HFFc6 (cell line): ENCODE measurements at regions not wholly inside any gene's neighbourhood (a gene's known extent, or its start where the extent isn't known, plus 50 kb on each side); places are given as distances from the start of the nearest gene placed in this dataset.

ENCODE experiments used
- DNase-seq: peaks from one replicate; pipeline ENCODE4 v3.0.0-alpha.2; 2018
- H3K27ac Mint-ChIP-seq: 2 replicates; pipeline ENCODE4 v1.8.0; 2020; ENCODE audit warnings: mild to moderate bottlenecking, mixed read lengths
- H3K27me3 Mint-ChIP-seq: 2 replicates; pipeline ENCODE4 v1.8.0; 2021; ENCODE audit warnings: mild to moderate bottlenecking, moderate library complexity, mixed read lengths; ENCODE audit not compliant: insufficient read depth
- H3K36me3 Mint-ChIP-seq: 2 replicates; pipeline ENCODE4 v1.8.0; 2021; ENCODE audit warnings: low read depth, mixed read lengths
- H3K4me1 Mint-ChIP-seq: 2 replicates; pipeline ENCODE4 v1.8.0; 2020; ENCODE audit warnings: low read depth, mixed read lengths
- H3K4me3 Mint-ChIP-seq: 2 replicates; pipeline ENCODE4 v1.8.0; 2020; ENCODE audit warnings: mild to moderate bottlenecking, moderate library complexity, mixed read lengths
- H3K9me3 Mint-ChIP-seq: 2 replicates; pipeline ENCODE4 v1.8.0; 2020; ENCODE audit warnings: mild to moderate bottlenecking, mixed read lengths
- CTCF ChIP-seq: fragments of 200-600 bp; sonication (generic); IDR thresholded peaks from 2 replicates; pipeline ENCODE4 v1.5.0; 2021; ENCODE audit warnings: antibody characterized with exemption, mild to moderate bottlenecking

- H3K4me1 Mint-ChIP-seq, result no peaks in the 10 kb centered on the region
- H3K27ac Mint-ChIP-seq, result no peak overlapping the region
- peaks cover 46% of the 10 kb centered on the region for H3K9me3 Mint-ChIP-seq
- no peak for TF ChIP-seq CTCF
- no peak overlapping the region for H3K4me3 Mint-ChIP-seq
- no peak for DNase-seq
- no peaks in the 10 kb centered on the region for H3K27me3 Mint-ChIP-seq
- H3K36me3 Mint-ChIP-seq, result no peaks in the 10 kb centered on the region
Observed at GRCh38 chr18:78547817-78548216, 431.8 kb upstream of the SALL3 start.

- Mint-ChIP-seq H3K27ac (no peak overlapping the region), H3K4me1 (no peaks in the 10 kb centered on the region), H3K9me3 (peaks cover 42% of the 10 kb centered on the region), H3K27me3 (no peaks in the 10 kb centered on the region), H3K4me3 (no peak overlapping the region), H3K36me3 (no peaks in the 10 kb centered on the region)
- TF ChIP-seq CTCF, result no peak
- DNase-seq, result no peak
Observed at GRCh38 chr18:78548261-78549058, 431.2 kb upstream of the SALL3 start.

GRCh38 chr18:78549971-78550370 lies 429.6 kb upstream of the SALL3 start:
- H3K27me3 Mint-ChIP-seq, result no peaks in the 10 kb centered on the region
- H3K36me3 Mint-ChIP-seq, result no peaks in the 10 kb centered on the region
- no peaks in the 10 kb centered on the region for H3K4me1 Mint-ChIP-seq
- DNase-seq, result no peak
- H3K4me3 Mint-ChIP-seq, result no peak overlapping the region
- H3K9me3 Mint-ChIP-seq, result peaks cover 39% of the 10 kb centered on the region
- no peak overlapping the region for H3K27ac Mint-ChIP-seq
- TF ChIP-seq CTCF, result no peak

- no peak for TF ChIP-seq CTCF
- no peak overlapping the region for H3K27ac Mint-ChIP-seq
- no peaks in the 10 kb centered on the region for H3K4me1 Mint-ChIP-seq
- peaks cover 55% of the 10 kb centered on the region for H3K9me3 Mint-ChIP-seq
- peaks cover 2% of the 10 kb centered on the region for H3K27me3 Mint-ChIP-seq
- no peak for DNase-seq
- no peaks in the 10 kb centered on the region; the same call in 1 of the 2 replicates for H3K36me3 Mint-ChIP-seq
- H3K4me3 Mint-ChIP-seq, result no peak overlapping the region
Observed at GRCh38 chr18:78554944-78555608, 424.5 kb upstream of the SALL3 start.

GRCh38 chr18:78557371-78557770 lies 422.2 kb upstream of the SALL3 start:
- H3K36me3 Mint-ChIP-seq, result peaks cover 6% of the 10 kb centered on the region; the same call in 1 of the 2 replicates
- H3K4me1 Mint-ChIP-seq, result no peaks in the 10 kb centered on the region
- H3K27ac Mint-ChIP-seq, result no peak overlapping the region
- H3K9me3 Mint-ChIP-seq, result peaks cover 71% of the 10 kb centered on the region
- H3K4me3 Mint-ChIP-seq, result no peak overlapping the region
- peaks cover 2% of the 10 kb centered on the region for H3K27me3 Mint-ChIP-seq
- DNase-seq, result no peak
- TF ChIP-seq CTCF, result no peak
